ENCODE measurements at regions not wholly inside any gene's neighbourhood (a gene's known extent, or its start where the extent isn't known, plus 50 kb on each side); places are given as distances from the start of the nearest gene placed in this dataset.

GRCh38 chr4:13212936-13213335 is 271.2 kb downstream of the RAB28 start:
- no peak for TF ChIP-seq CTCF (IDR thresholded peaks at IDR 0.05; ENCODE audit: borderline replicate concordance, insufficient read depth, low read depth, low read length)
- no peak overlapping the region for H3K4me3 ChIP-seq (ENCODE audit: low read depth, low read length)

GRCh38 chr4:13209600-13209999 is 274.5 kb downstream of the RAB28 start:
- no peak for TF ChIP-seq CTCF (IDR thresholded peaks at IDR 0.05; ENCODE audit: borderline replicate concordance, insufficient read depth, low read depth, low read length)
- no peak overlapping the region for H3K4me3 ChIP-seq (ENCODE audit: low read depth, low read length)

GRCh38 chr4:13208558-13209193 is 275.5 kb downstream of the RAB28 start:
- no peak overlapping the region for H3K4me3 ChIP-seq (ENCODE audit: low read depth, low read length)
- TF ChIP-seq CTCF (IDR thresholded peaks at IDR 0.05; ENCODE audit: borderline replicate concordance, insufficient read depth, low read depth, low read length): no peak

GRCh38 chr4:13207226-13207625 is 276.9 kb downstream of the RAB28 start:
- no peak overlapping the region for H3K4me3 ChIP-seq (ENCODE audit: low read depth, low read length)
- TF ChIP-seq CTCF (IDR thresholded peaks at IDR 0.05; ENCODE audit: borderline replicate concordance, insufficient read depth, low read depth, low read length): no peak

GRCh38 chr4:13203101-13203500 is 281.0 kb downstream of the RAB28 start:
- H3K4me3 ChIP-seq (ENCODE audit: low read depth, low read length): no peak overlapping the region
- no peak for TF ChIP-seq CTCF (IDR thresholded peaks at IDR 0.05; ENCODE audit: borderline replicate concordance, insufficient read depth, low read depth, low read length)

- TF ChIP-seq CTCF (IDR thresholded peaks at IDR 0.05; ENCODE audit: borderline replicate concordance, insufficient read depth, low read depth, low read length): no peak
- H3K4me3 ChIP-seq (ENCODE audit: low read depth, low read length): no peak overlapping the region
Observed at GRCh38 chr4:13202701-13203100, 281.4 kb downstream of the RAB28 start.

GRCh38 chr4:13201241-13201640 is 282.9 kb downstream of the RAB28 start:
- no peak for TF ChIP-seq CTCF (IDR thresholded peaks at IDR 0.05; ENCODE audit: borderline replicate concordance, insufficient read depth, low read depth, low read length)
- H3K4me3 ChIP-seq (ENCODE audit: low read depth, low read length): no peak overlapping the region

Measured in GM12875 (cell line).